MCF 10A (cell line): ENCODE measurements at regions not wholly inside any gene's neighbourhood (a gene's known extent, or its start where the extent isn't known, plus 50 kb on each side); places are given as distances from the start of the nearest gene placed in this dataset.

Experiments
- BruUV-seq: library from RNA; stranded (reverse); fragments of 400-500 nt; replicated peaks from 2 replicates; lab custom pipeline; 2021; lab: Mats Ljungman, UMichigan
- CTCF ChIA-PET: fragments of 300-600 bp; sonication (Branson Sonifier 250); formaldehyde crosslinking; extraction: SDS; loops from one replicate; lab custom pipeline; 2021; ENCODE audit warnings: antibody characterized with exemption, inconsistent platforms; lab: Yijun Ruan, JAX
- POLR2A ChIA-PET: fragments of 300-600, 350-650 bp; sonication (Branson Sonifier 250); formaldehyde crosslinking; extraction: SDS; loops from one replicate; lab custom pipeline; 2020; ENCODE audit warnings: antibody characterized with exemption, inconsistent platforms; lab: Yijun Ruan, JAX
- DNase-seq: peaks from one replicate; pipeline ENCODE4 v3.0.0-alpha.2; 2018; ENCODE audit not compliant: unreplicated experiment
- H3K27ac Mint-ChIP-seq: one replicate; pipeline ENCODE4 v1.8.0; 2022; ENCODE audit warnings: mild to moderate bottlenecking, low read depth, mixed read lengths; ENCODE audit not compliant: unreplicated experiment
- H3K27me3 Mint-ChIP-seq: one replicate; pipeline ENCODE4 v1.8.0; 2022; ENCODE audit warnings: mixed read lengths; ENCODE audit not compliant: insufficient read depth, unreplicated experiment
- H3K36me3 Mint-ChIP-seq: one replicate; pipeline ENCODE4 v1.8.0; 2022; ENCODE audit warnings: mild to moderate bottlenecking, moderate library complexity, mixed read lengths; ENCODE audit not compliant: insufficient read depth, unreplicated experiment
- H3K4me1 Mint-ChIP-seq: one replicate; pipeline ENCODE4 v1.8.0; 2022; ENCODE audit warnings: mixed read lengths; ENCODE audit not compliant: insufficient read depth, unreplicated experiment
- H3K4me3 Mint-ChIP-seq: one replicate; pipeline ENCODE4 v1.8.0; 2022; ENCODE audit warnings: mild to moderate bottlenecking, moderate library complexity, mixed read lengths; ENCODE audit not compliant: unreplicated experiment
- H3K9me3 Mint-ChIP-seq: one replicate; pipeline ENCODE4 v1.8.0; 2022; ENCODE audit warnings: mixed read lengths; ENCODE audit not compliant: unreplicated experiment
- CTCF ChIP-seq: fragments of 200-600 bp; IDR thresholded peaks from one replicate; pipeline ENCODE4 v1.8.0; 2022; ENCODE audit warnings: antibody characterized with exemption, mild to moderate bottlenecking; ENCODE audit not compliant: unreplicated experiment
- intact Hi-C: fragments of 100-400 bp; cut with micrococcal nuclease; formaldehyde crosslinking; loops from 2 replicates; pipeline ENCODE4 v1.14.1; 2022

GRCh38 chr11:116062129-116062489 lies 557.9 kb upstream of the CADM1 start:
- Mint-ChIP-seq H3K4me3 (no peak overlapping the region), H3K4me1 (no peaks in the 10 kb centered on the region), H3K9me3 (peaks cover 39% of the 10 kb centered on the region), H3K36me3 (no peaks in the 10 kb centered on the region), H3K27me3 (no peaks in the 10 kb centered on the region), H3K27ac (no peak overlapping the region)
- no peak for TF ChIP-seq CTCF
- intact Hi-C loops: no loop called here
- BruUV-seq: no TSS peak
- DNase-seq: no peak
- ChIA-PET CTCF (interaction anchor here (0.7 kb wide), 1 partner anchor 589 kb away, joined by 3 read pairs; no protein-coding TSS in a partner anchor), POLR2A (no interaction called here)

- H3K27me3 Mint-ChIP-seq: no peaks in the 10 kb centered on the region
- H3K4me3 Mint-ChIP-seq: no peak overlapping the region
- H3K4me1 Mint-ChIP-seq: no peaks in the 10 kb centered on the region
- no peak overlapping the region for H3K27ac Mint-ChIP-seq
- no peaks in the 10 kb centered on the region for H3K36me3 Mint-ChIP-seq
- BruUV-seq: no TSS peak
- POLR2A ChIA-PET: no interaction called here
- no peak for TF ChIP-seq CTCF
- intact Hi-C loops: no loop called here
- H3K9me3 Mint-ChIP-seq: peaks cover 34% of the 10 kb centered on the region
- CTCF ChIA-PET: no interaction called here
- no peak for DNase-seq
These were observed 557.1 kb upstream of the CADM1 start for GRCh38 chr11:116061322-116061721.

- ChIA-PET POLR2A (no interaction called here), CTCF (interaction anchor here (0.8 kb wide), 1 partner anchor 1283 kb away, joined by 5 read pairs; no protein-coding TSS in a partner anchor)
- Mint-ChIP-seq H3K27ac (no peak overlapping the region), H3K9me3 (peaks cover 21% of the 10 kb centered on the region), H3K4me1 (no peaks in the 10 kb centered on the region), H3K4me3 (no peak overlapping the region), H3K36me3 (no peaks in the 10 kb centered on the region), H3K27me3 (no peaks in the 10 kb centered on the region)
- DNase-seq: no peak
- BruUV-seq: no TSS peak
- TF ChIP-seq CTCF: no peak
- intact Hi-C loops: no loop called here
These were observed 555.7 kb upstream of the CADM1 start for GRCh38 chr11:116059919-116060318.

GRCh38 chr11:116057000-116057399 lies 552.8 kb upstream of the CADM1 start:
- intact Hi-C loops: no loop called here
- DNase-seq: no peak
- Mint-ChIP-seq H3K36me3 (no peaks in the 10 kb centered on the region), H3K4me3 (no peak overlapping the region), H3K9me3 (peaks cover 28% of the 10 kb centered on the region), H3K4me1 (no peaks in the 10 kb centered on the region), H3K27me3 (no peaks in the 10 kb centered on the region), H3K27ac (no peak overlapping the region)
- no TSS peak for BruUV-seq
- ChIA-PET POLR2A (no interaction called here), CTCF (no interaction called here)
- no peak for TF ChIP-seq CTCF
